BLaER1 treated with 17β-estradiol and CSF1 and Interleukin-3, amounts not matched to agents 10 nM and 100 nM (cell line): ENCODE measurements at regions not wholly inside any gene's neighbourhood (a gene's known extent, or its start where the extent isn't known, plus 50 kb on each side); places are given as distances from the start of the nearest gene placed in this dataset.
A peak's percentile ranks its signal among the peaks of the same experiment; 100 is the strongest.

Source experiments
- H3K27ac ChIP-seq, 11 experiments: shearing (Covaris generic); formaldehyde crosslinking; 2 replicates each; pipeline ENCODE4 v1.8.1; 2022
- H3K27me3 ChIP-seq, 11 experiments: shearing (Covaris generic); formaldehyde crosslinking; 2 replicates each; pipeline ENCODE4 v1.8.1; 2022
- H3K36me3 ChIP-seq, 11 experiments: shearing (Covaris generic); formaldehyde crosslinking; 2 replicates each; pipeline ENCODE4 v1.8.1; 2022
- H3K4me1 ChIP-seq, 10 experiments: shearing (Covaris generic); formaldehyde crosslinking; 2 replicates each; pipeline ENCODE4 v1.8.1; 2022
- H3K4me2 ChIP-seq, 11 experiments: shearing (Covaris generic); formaldehyde crosslinking; 2 replicates each; pipeline ENCODE4 v1.8.1; 2022
- H3K4me3 ChIP-seq, 10 experiments: shearing (Covaris generic); formaldehyde crosslinking; 2 replicates each; pipeline ENCODE4 v1.8.1; 2022
- H3K9ac ChIP-seq, 11 experiments: shearing (Covaris generic); formaldehyde crosslinking; 2 replicates each; pipeline ENCODE4 v1.8.1; 2022
- H3K9me3 ChIP-seq, 11 experiments: shearing (Covaris generic); formaldehyde crosslinking; replicated peaks in 1 of 11; 2 replicates each; pipeline ENCODE4 v1.8.1; 2022
- H4K20me1 ChIP-seq, 11 experiments: shearing (Covaris generic); formaldehyde crosslinking; 2 replicates each; pipeline ENCODE4 v1.8.1; 2022
- Cebpa-rat ChIP-seq, 11 experiments: shearing (Covaris generic); IDR thresholded peaks; 2 replicates each; pipeline ENCODE4 v1.8.1; 2022

GRCh38 chr11:32531528-32531927 is 52.1 kb upstream of the EIF3M start:
- Histone ChIP-seq H3K4me3 (no peak overlapping the region), H4K20me1 (no peaks in the 10 kb centered on the region), H3K36me3 (no peaks in the 10 kb centered on the region), H3K4me2 (no peak overlapping the region), H3K9me3 (no peaks in the 10 kb centered on the region), H3K4me1 (peaks cover 0 to 8% (median 0%) of the 10 kb centered on the region in 10 experiments; a peak in 3 of 20 replicates), H3K9ac (no peak overlapping the region), H3K27me3 (no peaks in the 10 kb centered on the region), H3K27ac (no peak overlapping the region)
- no peak for TF ChIP-seq Cebpa-rat (IDR thresholded peaks at IDR 0.05)

- peak overlapping the region in 2 of 11 experiments; percentile 15 to 26; a peak in 1 of 22 replicates for H3K4me2 ChIP-seq
- H4K20me1 ChIP-seq = no peaks in the 10 kb centered on the region
- no peak overlapping the region for H3K9ac ChIP-seq
- H3K4me1 ChIP-seq = peaks cover 0 to 8% (median 0%) of the 10 kb centered on the region in 10 experiments; a peak in 3 of 20 replicates
- no peak overlapping the region for H3K4me3 ChIP-seq
- H3K36me3 ChIP-seq = no peaks in the 10 kb centered on the region
- no peak overlapping the region for H3K27ac ChIP-seq
- H3K27me3 ChIP-seq = no peaks in the 10 kb centered on the region
- H3K9me3 ChIP-seq = peaks cover 0 to 3% (median 0%) of the 10 kb centered on the region in 11 experiments; a peak in 2 of 22 replicates
- TF ChIP-seq Cebpa-rat (IDR thresholded peaks at IDR 0.05) = no peak
Measured at GRCh38 chr11:32529994-32530588, 53.5 kb upstream of the EIF3M start.

GRCh38 chr11:32527261-32528175 is 56.1 kb upstream of the EIF3M start:
- H3K36me3 ChIP-seq = no peaks in the 10 kb centered on the region
- no peaks in the 10 kb centered on the region for H3K27me3 ChIP-seq
- peaks cover 0 to 11% (median 0%) of the 10 kb centered on the region in 11 experiments; a peak in 7 of 22 replicates for H3K9me3 ChIP-seq
- H3K4me1 ChIP-seq = peaks cover 0 to 8% (median 0%) of the 10 kb centered on the region in 10 experiments; a peak in 3 of 20 replicates
- no peak for TF ChIP-seq Cebpa-rat (IDR thresholded peaks at IDR 0.05)
- H3K4me2 ChIP-seq = no peak overlapping the region
- H3K4me3 ChIP-seq = no peak overlapping the region
- H3K9ac ChIP-seq = no peak overlapping the region
- no peaks in the 10 kb centered on the region for H4K20me1 ChIP-seq
- H3K27ac ChIP-seq = no peak overlapping the region

- no peak overlapping the region for H3K9ac ChIP-seq
- peaks cover 0 to 11% (median 0%) of the 10 kb centered on the region in 11 experiments; a peak in 7 of 22 replicates for H3K9me3 ChIP-seq
- no peak for TF ChIP-seq Cebpa-rat (IDR thresholded peaks at IDR 0.05)
- no peak overlapping the region for H3K4me3 ChIP-seq
- no peaks in the 10 kb centered on the region for H3K36me3 ChIP-seq
- H4K20me1 ChIP-seq = no peaks in the 10 kb centered on the region
- no peak overlapping the region for H3K4me2 ChIP-seq
- no peak overlapping the region for H3K27ac ChIP-seq
- H3K4me1 ChIP-seq = peaks cover 0 to 8% (median 0%) of the 10 kb centered on the region in 10 experiments; a peak in 3 of 20 replicates
- H3K27me3 ChIP-seq = no peaks in the 10 kb centered on the region
Measured at GRCh38 chr11:32526760-32527159, 56.9 kb upstream of the EIF3M start.

GRCh38 chr11:32511926-32512325 is 71.7 kb upstream of the EIF3M start:
- H3K9me3 ChIP-seq = peaks cover 0 to 2% (median 0%) of the 10 kb centered on the region in 11 experiments; a peak in 2 of 22 replicates
- H3K27me3 ChIP-seq = no peaks in the 10 kb centered on the region
- TF ChIP-seq Cebpa-rat (IDR thresholded peaks at IDR 0.05) = no peak
- no peaks in the 10 kb centered on the region for H3K36me3 ChIP-seq
- peak overlapping the region in 2 of 11 experiments; percentile 4 to 11; a peak in 1 of 22 replicates for H3K4me2 ChIP-seq
- H3K4me1 ChIP-seq = peaks cover 0 to 7% (median 0%) of the 10 kb centered on the region in 10 experiments; a peak in 6 of 20 replicates
- H4K20me1 ChIP-seq = no peaks in the 10 kb centered on the region
- no peak overlapping the region for H3K4me3 ChIP-seq
- no peak overlapping the region for H3K27ac ChIP-seq
- H3K9ac ChIP-seq = no peak overlapping the region

GRCh38 chr11:32510039-32510438 is 73.6 kb upstream of the EIF3M start:
- no peak for TF ChIP-seq Cebpa-rat (IDR thresholded peaks at IDR 0.05)
- Histone ChIP-seq H3K9me3 (no peaks in the 10 kb centered on the region), H3K27ac (no peak overlapping the region)

GRCh38 chr11:32508780-32509179 is 73.4 kb upstream of the WT1 start:
- H3K36me3 ChIP-seq = no peaks in the 10 kb centered on the region
- no peak overlapping the region for H3K27ac ChIP-seq
- H3K27me3 ChIP-seq = no peaks in the 10 kb centered on the region
- no peak overlapping the region for H3K9ac ChIP-seq
- no peak for TF ChIP-seq Cebpa-rat (IDR thresholded peaks at IDR 0.05)
- peaks cover 0 to 7% (median 0%) of the 10 kb centered on the region in 10 experiments; a peak in 6 of 20 replicates for H3K4me1 ChIP-seq
- H4K20me1 ChIP-seq = no peaks in the 10 kb centered on the region
- no peak overlapping the region for H3K4me2 ChIP-seq
- no peaks in the 10 kb centered on the region for H3K9me3 ChIP-seq
- H3K4me3 ChIP-seq = no peak overlapping the region

More at GRCh38 chr11:32510039-32510438, 73.6 kb upstream of the EIF3M start:
- Histone ChIP-seq H3K9ac (no peak overlapping the region), H3K27me3 (no peaks in the 10 kb centered on the region), H3K4me2 (no peak overlapping the region), H4K20me1 (no peaks in the 10 kb centered on the region), H3K4me3 (no peak overlapping the region), H3K4me1 (peaks cover 0 to 7% (median 0%) of the 10 kb centered on the region in 10 experiments; a peak in 6 of 20 replicates), H3K36me3 (no peaks in the 10 kb centered on the region)

- Histone ChIP-seq H3K4me2 (no peak overlapping the region), H3K27me3 (no peaks in the 10 kb centered on the region), H3K36me3 (no peaks in the 10 kb centered on the region), H3K9ac (no peak overlapping the region), H4K20me1 (no peaks in the 10 kb centered on the region), H3K4me1 (no peaks in the 10 kb centered on the region), H3K4me3 (no peak overlapping the region), H3K27ac (no peak overlapping the region), H3K9me3 (no peaks in the 10 kb centered on the region)
- TF ChIP-seq Cebpa-rat (IDR thresholded peaks at IDR 0.05) = no peak
Measured at GRCh38 chr11:32500001-32500400, 64.7 kb upstream of the WT1 start.

- H3K9me3 ChIP-seq = no peaks in the 10 kb centered on the region
- no peak overlapping the region for H3K4me3 ChIP-seq
- no peaks in the 10 kb centered on the region for H3K27me3 ChIP-seq
- no peak overlapping the region for H3K27ac ChIP-seq
- no peaks in the 10 kb centered on the region for H3K36me3 ChIP-seq
- H3K9ac ChIP-seq = no peak overlapping the region
- H3K4me1 ChIP-seq = no peaks in the 10 kb centered on the region
- no peak overlapping the region for H3K4me2 ChIP-seq
- no peak for TF ChIP-seq Cebpa-rat (IDR thresholded peaks at IDR 0.05)
- H4K20me1 ChIP-seq = no peaks in the 10 kb centered on the region
Measured at GRCh38 chr11:32497951-32498350, 62.6 kb upstream of the WT1 start.
